ENCODE measurements at regions not wholly inside any gene's neighbourhood (a gene's known extent, or its start where the extent isn't known, plus 50 kb on each side); places are given as distances from the start of the nearest gene placed in this dataset.
"Not testable (repeated sequence)": the region's sequence is repeated elsewhere in the genome, so short reads cannot be mapped to it uniquely, and the experiment has no call there.

DNA sequence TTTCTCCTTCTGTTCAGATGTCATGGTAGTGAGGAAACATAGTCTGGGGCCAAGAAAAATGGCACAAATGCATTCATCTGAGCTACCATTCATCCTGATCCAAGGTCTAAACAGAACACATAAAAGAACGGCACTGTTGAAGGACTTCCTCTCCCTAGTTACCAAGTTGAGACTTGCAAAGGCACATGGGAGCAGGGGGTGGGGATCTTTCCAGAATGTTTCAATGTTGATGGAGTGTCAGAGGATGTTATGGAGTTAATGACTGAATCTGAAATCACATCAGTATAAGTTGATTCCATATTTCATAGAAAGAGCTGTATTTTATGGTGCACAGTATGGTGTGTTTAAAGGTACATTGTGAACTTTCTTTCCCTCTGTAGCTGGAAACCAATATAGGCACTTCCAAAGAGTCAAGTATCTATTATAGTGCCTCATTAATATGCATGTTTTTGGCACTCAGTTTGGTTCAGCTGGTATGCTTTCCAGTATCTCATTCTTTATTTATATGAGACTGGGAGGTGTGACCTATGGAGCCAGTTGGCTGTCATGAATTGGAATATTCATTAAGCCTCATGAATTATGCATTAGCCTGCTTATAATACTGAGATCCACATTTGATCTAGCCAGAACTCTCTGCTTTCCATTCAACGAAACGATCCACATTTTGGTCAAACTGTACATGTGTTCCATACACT, 603.0 kb downstream of the NR2F1-AS1 start:
- DNase-seq, result no peak

DNA sequence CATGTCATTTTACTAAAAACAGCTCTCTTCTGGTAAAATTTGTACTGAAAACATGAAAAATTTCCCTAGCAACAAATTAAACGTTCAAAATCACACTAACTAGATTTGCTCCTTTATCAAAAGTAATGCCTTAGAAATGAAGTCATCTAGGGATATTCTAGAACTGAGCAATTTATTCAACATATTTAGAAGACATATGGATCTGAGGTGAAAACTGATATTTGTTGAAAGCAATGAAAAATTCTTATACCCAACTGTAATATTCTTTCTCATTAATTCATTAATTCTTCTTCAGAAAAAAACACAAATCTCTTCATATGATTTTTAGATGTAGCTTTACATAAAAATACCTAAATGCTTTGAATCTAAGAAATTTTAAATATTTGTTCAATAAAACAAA, 604.9 kb downstream of the NR2F1-AS1 start:
- no peak for DNase-seq

DNA sequence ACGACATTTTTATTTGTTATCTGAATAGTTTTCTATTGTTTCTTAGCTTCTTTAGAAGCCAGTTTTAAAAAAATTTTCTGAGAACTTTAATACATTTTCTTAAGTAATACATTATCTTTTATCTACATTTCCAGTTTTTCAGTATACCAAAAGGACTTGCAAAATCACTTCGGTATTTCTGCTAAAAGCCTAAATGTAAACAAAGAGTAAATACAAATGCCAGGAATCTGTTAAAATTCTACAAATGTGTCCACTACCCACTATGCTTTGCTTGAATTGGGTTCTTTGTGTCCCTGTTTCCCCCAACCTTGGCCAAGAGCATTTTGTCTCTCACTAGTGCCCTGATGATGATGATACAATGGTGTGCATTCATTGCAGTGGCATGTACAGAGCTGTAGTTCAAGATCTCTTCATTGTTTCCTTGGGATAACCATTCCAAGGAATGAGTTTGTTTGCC, 611.2 kb downstream of the NR2F1-AS1 start:
- DNase-seq, result no peak

DNA sequence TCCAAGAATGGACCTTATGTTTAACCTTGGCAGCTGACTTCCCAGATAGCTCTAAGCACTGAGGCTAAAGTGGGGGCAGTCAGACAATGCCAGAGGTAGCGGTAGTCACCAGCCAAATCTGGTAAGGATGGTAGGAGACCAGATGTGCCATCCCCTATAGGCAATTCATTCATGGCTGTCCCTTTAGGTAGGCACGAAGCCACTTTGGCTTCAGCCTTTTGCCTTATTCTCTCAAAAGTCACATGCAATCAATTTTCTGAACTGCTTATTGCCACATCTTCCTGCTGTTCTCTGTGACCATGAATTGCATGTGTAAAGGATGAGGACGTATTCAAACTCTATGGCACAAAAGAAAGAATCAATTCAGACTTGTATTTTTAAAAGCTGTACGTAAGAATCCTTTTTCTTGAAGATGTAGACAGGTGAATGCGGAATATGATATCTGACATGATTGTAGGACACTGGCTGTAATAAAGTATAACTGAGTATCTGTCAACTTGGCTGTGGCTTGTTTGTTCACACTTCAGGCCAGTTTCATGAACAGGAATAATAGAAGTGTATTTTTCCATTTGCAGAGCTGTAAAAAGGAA, 611.7 kb downstream of the NR2F1-AS1 start:
- no peak for DNase-seq

DNA sequence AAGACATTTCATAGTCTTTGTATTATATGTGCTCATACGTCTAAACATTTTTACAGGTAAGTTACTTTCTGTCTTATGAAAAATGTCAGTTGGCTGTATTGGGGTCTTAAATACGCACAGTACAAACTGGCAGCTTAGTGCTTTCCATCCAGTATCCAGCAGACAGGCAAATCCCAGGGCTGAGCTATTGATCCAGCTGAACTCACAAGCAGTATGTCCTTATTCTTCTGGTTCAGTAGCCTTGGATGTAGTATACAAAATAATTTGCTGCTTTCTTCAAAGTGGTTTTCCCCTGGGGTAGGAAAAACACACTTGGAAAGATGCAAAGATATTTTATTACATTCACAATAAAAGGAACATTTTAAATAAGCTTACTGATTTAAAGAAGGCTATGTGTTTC, 617.2 kb downstream of the NR2F1-AS1 start:
- DNase-seq, result no peak

DNA sequence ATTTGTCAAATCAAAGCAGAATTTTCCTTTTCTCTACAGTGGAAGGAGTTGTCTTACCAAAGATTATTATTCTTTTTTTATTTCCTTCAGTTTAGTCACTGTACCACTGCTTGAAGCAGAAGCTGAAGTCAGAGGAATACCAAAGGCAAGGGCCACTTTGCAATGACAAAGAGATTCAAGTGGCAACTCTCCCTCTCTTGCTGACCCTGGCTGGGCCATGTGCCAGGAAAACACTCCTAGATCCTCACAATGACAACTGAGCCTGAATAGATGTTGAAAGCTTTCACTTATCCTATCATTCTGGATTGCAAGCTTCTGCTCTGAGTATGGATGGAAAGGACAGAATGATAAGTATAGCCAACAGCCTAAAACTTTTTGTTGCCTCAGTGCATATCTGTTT, 618.3 kb downstream of the NR2F1-AS1 start:
- DNase-seq, result no peak

DNA sequence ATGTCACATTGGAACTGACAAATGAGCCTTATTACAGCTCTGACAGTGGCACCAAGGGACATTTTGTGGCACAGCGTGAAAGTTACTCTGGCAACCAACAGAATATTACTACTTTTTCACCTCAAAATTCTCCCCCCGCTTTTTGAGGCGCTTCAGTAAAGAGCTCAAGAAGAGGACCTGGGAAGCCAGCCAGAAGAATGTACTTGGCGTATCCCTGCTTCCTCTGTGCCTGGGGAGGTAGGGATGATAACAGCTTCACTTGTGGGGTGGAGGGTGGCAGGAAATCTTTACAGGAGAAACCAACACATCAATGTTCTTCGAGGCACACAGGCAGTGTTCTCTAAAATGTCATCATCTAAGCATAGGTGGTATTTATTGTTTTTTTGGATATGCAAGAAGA, 624.1 kb downstream of the NR2F1-AS1 start:
- no peak for DNase-seq

DNA sequence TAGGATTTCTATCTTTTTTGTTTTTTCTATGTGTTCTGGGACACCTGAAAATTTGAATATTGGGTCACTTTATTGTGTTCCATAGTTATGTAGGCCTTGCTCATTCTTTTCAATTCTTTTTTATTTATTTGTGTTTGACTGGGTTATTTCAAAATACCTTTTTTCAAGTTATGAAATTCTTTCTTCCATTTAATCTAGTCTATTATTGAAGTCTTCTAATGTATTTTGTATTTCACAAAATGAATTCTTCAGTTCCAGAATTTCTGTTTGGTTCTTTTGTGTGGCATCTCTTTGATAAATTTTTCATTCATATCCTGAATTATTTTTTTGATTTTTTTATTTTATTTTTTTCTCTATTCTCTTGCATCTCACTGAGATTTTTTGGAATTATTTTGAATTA, 628.8 kb downstream of the NR2F1-AS1 start:
- DNase-seq, result no peak

DNA sequence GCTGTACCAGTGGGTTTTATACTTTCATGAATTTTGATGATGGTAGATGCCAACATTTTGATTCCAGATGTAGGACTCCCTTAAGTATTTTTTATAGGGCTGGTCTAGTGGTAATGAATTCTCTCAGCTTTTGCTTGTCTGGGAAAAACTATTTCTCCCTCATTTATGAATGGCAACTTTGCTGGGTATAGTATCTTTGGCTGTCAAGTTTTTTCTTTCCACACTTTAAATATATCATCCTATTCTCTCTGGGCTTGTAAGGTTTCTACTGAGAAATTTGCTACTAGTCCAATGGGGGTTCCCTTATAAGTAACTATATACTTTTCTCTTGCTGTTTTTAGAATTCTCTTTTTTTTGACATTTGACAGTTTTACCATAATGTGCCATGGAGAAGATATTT, 629.3 kb downstream of the NR2F1-AS1 start:
- DNase-seq, result no peak

DNA sequence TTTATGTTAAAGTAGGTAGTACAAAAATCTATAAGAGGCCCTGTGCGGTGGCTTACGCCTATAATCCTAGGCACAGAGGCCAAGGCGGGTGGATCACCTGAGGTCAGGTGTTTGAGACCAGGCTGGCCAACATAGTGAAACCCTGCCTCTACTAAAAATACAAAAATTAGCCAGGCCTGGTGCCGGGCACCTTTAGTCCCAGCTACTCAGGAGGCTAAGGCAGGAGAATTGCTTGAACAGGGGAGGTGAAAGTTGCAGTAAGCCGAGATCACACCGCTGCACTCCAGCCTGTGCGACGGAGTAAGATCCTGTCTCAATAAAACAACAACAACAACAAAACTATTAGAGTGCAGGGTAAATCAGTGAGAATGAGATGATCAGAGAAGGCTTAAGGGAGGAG, 634.5 kb downstream of the NR2F1-AS1 start:
- no peak for DNase-seq

DNA sequence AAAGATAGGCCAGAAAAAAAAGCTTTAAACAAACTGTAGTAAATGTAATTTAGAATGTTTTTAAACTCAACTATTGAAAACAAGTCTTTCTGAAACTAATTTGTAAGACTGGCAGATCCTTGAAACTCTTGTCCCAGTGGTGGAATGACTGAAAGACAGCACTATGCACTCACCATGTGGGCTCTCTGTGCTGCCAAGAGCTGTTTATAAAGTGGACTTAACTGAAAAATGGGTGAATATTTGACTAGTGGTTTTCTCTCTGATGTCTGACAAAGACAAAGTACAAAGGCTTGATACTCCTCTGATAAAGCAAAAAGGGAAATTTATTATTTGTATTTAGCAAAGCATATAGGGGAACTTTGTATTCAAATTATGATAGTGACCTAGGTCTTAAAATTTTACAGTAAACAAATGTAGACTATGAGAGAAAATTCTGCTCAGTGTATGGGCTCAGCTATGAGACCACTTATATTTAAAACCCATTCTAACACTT, 635.4 kb downstream of the NR2F1-AS1 start:
- no peak for DNase-seq

DNA sequence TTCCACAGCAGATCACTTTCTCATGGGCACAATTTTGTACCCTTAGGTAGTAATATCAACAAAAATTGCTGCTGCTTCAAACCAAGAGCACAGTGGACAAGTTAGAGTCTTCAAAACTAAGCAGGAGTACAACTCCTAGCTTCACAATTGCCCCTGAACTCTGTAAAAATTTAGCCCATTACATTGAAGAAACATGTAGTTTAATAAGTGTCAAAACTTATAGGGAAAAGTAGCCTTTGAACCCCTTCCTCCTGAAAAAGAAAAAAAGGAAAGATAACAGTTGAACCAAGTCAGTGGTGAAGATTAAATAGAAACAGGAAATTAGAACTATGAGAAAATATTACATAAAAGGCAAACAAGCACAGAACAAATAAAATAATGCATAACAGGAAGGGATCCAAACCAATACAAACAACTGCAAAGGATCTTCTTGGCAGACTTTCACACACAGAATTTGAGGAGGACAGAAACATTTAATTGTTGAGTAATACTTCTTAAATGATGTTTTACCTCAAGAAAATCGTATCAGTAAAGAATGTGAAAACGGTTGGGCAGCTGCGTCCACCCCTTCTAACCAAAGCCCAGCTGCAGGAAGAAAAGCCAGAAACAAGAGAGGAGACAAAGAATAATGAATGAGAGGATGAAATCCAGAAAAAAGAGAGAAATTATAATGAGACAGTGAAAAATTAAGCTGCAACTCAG, 636.0 kb downstream of the NR2F1-AS1 start:
- no peak for DNase-seq

DNA sequence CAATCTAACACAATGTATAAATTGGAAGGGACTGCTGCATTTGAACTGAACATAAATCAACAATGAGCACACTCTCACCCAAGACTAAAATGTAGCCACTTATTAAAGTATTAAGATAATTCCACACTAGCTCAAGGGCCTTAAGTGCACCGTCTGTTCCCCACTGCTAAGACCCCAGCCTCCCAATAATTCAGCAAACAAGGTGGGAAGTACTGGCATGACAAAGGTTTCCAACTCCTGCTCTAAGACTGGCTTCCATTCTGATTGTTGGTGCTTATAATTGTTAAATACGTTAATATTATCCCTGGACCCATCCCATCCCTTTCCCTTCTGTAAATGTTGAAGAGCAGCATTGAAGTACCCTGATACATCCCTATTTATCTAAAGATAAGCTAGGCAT, 636.7 kb downstream of the NR2F1-AS1 start:
- no peak for DNase-seq

DNA sequence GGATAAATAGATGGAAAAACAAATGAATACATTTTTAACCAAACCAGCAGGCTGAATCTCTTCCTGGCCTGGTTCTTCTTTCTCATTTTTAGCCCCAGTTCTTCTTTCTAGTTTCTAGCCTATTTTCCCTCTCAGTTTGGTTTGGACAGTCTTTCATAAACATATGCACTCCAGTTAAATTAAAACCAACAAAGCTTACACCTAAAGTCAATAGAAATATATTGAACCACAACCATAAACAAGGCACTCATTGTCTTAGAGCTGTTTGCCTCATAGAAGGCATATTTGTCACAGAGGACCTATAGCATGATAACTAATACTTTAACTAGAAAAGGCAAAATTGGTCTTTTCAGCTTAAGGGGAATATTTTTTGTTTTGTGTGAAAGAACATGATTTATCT, 638.3 kb downstream of the NR2F1-AS1 start:
- no peak for DNase-seq

DNA sequence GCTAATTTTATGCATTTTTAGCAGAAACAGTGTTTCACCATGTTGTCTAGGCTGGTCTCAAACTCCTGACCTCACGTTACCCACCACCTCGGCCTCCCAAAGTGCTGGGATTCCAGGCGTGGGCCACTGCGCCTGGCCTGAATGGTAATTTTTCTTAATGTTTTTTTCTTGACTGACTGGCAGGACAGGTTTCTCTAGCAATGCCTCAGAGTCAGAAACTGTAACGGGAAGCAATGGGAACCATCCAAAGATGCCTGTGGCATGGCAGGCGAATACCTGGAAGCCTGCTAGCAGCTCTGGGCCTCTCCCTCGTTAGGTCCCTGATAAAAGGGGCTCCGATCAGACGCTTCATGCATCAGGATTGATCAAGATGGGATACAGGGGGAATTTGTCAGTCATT, 639.2 kb downstream of the NR2F1-AS1 start:
- no peak for DNase-seq

DNA sequence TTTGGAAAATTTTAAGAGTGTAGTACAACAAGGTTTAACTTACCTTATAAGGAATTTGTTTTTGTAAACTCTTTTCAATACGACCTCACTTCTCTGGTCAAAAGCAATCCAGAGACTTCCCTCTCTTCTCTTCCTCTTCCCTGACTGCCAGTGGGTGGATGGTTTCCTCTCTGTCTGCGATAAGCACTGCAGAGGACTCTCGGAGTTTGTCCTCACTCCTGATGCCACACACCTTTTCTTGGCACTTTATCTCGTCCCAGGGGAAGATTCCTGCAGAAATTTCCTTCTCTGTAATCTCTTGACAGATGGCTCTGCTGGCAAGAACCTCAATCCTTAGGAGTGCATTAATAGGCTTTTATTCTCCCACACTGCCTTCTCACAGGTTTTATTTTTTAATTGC, 641.6 kb downstream of the NR2F1-AS1 start:
- DNase-seq, result no peak

DNA sequence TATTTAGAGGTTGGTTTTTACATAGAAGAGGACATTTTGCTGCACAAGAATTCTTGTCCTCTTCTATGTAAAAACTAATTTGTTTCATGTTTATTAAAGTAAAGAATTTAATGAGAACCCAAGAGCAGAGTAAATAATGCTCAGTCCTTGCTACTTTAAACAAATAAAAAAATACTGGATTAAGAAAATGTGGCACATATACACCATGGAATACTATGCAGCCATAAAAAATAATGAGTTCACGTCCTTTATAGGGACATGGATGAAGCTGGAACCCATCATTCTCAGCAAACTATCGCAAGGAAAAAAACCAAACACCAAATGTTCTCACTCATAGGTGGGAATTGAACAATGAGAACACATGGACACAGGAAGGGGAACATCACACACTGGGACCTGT, 643.6 kb downstream of the NR2F1-AS1 start:
- DNase-seq, result not testable (repeated sequence)

DNA sequence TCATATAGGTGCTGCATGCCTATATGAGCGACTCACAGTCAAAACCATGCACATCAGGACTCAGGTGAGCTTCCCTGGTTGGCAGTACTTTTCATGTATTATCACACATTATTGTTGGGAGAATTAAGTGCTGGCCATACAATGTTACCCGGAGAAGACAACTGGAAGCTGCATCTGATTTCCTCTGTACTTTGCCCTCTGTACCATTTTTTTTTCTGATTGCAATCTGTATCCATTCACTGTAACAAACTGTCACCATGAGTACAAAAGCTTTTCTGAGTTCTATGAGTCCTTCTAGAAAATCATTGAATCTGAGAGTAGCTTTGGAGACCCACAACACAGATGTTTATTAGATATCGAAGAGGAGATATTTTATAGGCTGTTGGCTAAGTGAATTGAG, 651.0 kb downstream of the NR2F1-AS1 start:
- no peak for DNase-seq

DNA sequence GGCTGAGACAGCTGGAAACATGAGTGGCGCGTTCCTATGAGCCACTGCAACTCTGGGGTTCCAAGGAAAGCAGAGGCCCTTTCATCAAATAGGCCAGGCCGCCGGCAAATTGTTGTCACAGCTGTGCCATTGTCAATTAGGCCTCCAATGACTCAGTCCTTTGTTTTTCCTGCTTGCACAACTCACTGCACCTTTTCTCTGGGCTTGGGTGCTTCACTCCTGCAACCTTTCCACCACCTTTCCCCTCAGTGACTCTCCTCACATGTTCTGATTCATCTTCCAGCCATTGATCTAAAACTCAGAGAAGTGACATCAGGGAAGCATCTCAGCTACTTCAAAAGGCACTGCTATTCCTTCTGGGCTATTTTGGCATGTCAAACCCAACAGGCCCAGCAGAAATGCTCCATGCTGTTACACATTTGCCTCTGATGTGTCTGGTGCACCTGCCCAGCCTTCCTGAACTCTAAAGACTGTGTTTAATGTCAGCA, 653.7 kb downstream of the NR2F1-AS1 start:
- no peak for DNase-seq

DNA sequence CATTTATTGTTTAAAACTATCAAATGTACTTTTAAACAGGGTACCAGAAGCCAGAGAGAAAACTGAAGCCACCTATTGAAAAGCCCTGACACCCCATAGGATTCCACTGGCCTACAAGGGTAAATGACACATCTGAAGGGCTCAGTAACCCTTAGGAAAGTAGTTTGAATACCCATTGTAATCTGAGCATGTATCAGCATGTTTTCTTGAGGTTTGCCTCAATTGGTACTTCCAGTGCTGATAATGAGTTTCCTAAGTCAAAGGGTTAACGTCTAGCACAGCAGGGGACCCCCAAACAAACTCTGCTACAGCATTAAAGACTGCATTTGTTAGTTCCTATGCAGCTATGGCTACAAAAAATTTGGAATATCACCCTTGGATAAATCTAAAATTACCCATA, 657.1 kb downstream of the NR2F1-AS1 start:
- no peak for DNase-seq

DNA sequence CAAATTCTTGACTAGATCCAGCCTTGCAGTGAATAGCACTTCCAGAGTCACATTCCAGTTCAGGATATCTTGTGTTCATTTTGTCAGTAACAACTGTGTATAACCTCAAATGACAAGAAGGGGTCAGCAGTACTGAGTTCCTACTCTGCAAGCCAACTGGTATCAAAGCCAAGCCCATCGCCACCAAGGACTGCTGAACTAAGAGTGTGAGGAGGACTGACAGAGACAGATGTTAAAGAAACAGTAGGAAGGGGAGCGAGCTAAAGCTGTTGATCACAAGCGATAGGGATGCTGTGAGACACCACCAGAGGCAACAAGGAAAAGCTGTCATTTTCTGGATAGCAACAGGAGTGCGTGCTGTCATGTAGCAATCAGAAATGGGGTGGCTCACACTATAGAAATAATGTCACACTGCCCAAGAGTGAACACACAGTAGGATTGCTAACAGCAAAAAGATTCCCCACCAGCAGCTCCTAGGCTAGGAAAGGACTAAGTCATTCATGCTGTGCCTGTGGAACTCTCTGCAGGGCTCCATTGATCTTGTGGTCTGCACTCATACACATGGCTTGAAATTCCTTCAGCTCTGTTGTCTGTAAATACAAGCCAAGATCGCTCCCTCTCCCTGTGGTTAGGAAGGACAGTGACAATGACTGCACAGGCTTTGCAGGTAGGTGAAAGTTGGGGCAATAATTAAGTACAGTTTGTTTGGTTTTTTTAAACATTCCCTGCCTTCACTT, 658.6 kb downstream of the NR2F1-AS1 start:
- no peak for DNase-seq

DNA sequence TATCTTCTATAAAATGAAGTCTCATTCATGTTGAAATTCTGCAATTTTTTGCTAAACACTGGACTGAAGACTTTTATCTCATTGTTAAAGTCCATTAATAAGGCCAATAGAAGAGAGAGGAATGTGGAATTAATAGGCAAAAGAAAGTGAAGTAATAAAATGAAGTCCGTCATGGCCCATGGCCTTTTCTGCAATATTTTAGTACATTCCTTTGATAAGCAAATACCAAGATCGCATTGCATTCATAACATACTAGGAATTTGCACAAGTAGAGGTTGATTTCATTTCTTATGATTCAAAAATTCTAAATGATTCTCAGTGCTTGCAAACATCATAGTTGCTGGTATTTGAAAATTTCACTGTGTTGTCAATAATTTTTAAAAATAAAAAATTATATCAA, 664.0 kb downstream of the NR2F1-AS1 start:
- DNase-seq, result no peak

DNA sequence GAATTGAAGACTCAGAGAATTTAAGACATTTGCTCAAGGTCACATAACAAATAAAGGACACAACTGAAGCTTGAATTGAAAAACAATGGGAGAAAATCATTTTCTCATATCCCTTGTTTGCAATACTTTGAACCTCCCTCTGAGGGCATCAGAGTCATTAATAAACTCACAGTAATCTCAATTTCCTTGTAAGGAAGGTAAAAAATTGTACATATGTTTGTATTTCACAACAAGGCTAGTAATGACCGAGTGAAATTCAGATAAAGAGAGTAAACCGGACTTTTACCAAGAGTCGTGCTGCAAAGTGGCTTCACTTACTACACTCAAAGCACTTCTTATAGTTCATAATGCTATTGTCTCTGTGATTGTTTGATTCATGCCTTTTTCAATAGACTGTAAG, 665.0 kb downstream of the NR2F1-AS1 start:
- no peak for DNase-seq
